HepG2 (cell line): ENCODE measurements at regions not wholly inside any gene's neighbourhood (a gene's known extent, or its start where the extent isn't known, plus 50 kb on each side); places are given as distances from the start of the nearest gene placed in this dataset.

ENCODE experiments used
- ATAC-seq: fragments of 200-7000 bp; cut with Tn5 transposase; 3 replicates; pipeline ENCODE4 v1.9.1; 2020; ENCODE audit warnings: mild to moderate bottlenecking, moderate library complexity
- BruUV-seq: library from RNA; stranded (reverse); fragments of 400-500 nt; replicated peaks from 2 replicates; lab custom pipeline; 2021; lab: Mats Ljungman, UMichigan
- CTCF ChIA-PET: fragments of 300-600 bp; formaldehyde crosslinking; extraction: SDS; loops from one replicate; lab custom pipeline; 2021; ENCODE audit warnings: low total read pairs, inconsistent platforms, low intra/inter-chr PET ratio; lab: Yijun Ruan, JAX
- POLR2A ChIA-PET: fragments of 350-600 bp; sonication (Branson Sonifier 250); formaldehyde crosslinking; loops from one replicate; lab custom pipeline; 2020; ENCODE audit warnings: antibody characterized with exemption, inconsistent platforms; lab: Yijun Ruan, JAX
- DNase-seq: peaks from one replicate; pipeline ENCODE4 v3.0.0-alpha.2; 2015; ENCODE audit warnings: low spot score
- FAIRE-seq: peaks from 3 replicates; lab custom pipeline; 2011; peaks lifted over from hg19 to GRCh38; lab: Jason Lieb, UNC
- H2AFZ ChIP-seq: one replicate; pipeline ENCODE4 v1.6.1; 2011; ENCODE audit warnings: low read length, inconsistent platforms
- H3K27ac ChIP-seq: fragments of 300-600 bp; 3 replicates; pipeline ENCODE4 v1.8.0; 2011; ENCODE audit warnings: mixed run types, mild to moderate bottlenecking, mixed read lengths, low read length, inconsistent platforms; ENCODE audit not compliant: insufficient read depth; ENCODE audit errors: extremely low read length
- H3K27me3 ChIP-seq, 2 experiments: fragments of 200-600 bp in 1 of 2; 2 replicates in 1 of 2; 3 replicates in 1 of 2; pipeline versions ENCODE4 v1.6.0 to v1.8.0; 2011; ENCODE audit warnings: low read length in 2 of 2, mild to moderate bottlenecking in 2 of 2, moderate library complexity in 2 of 2, inconsistent platforms in 1 of 2; ENCODE audit not compliant: insufficient read depth in 2 of 2, control insufficient read depth in 1 of 2
- H3K36me3 ChIP-seq, 2 experiments: fragments of 200-600 bp in 1 of 2; replicated peaks in 1 of 2; 2 replicates in 1 of 2; 3 replicates in 1 of 2; pipeline versions ENCODE4 v1.5.1 to v1.8.0; 2011; ENCODE audit warnings: low read length in 2 of 2, inconsistent platforms in 1 of 2; ENCODE audit not compliant: insufficient read depth in 2 of 2, control insufficient read depth in 1 of 2
- H3K4me1 ChIP-seq: 2 replicates; pipeline ENCODE4 v1.5.1; 2012; ENCODE audit warnings: low read length, inconsistent platforms; ENCODE audit not compliant: insufficient read depth
- H3K4me2 ChIP-seq: 2 replicates; pipeline ENCODE4 v1.6.0; 2011; ENCODE audit warnings: low read depth, low read length, inconsistent platforms
- H3K4me3 ChIP-seq, 3 experiments: fragments of 200-600 bp in 1 of 3; sonication (generic), shearing (Covaris generic) in 1 of 3; replicated peaks in 1 of 3; 2 replicates each; pipeline ENCODE4 v1.5.1; 2011 to 2016; ENCODE audit warnings: low read length in 3 of 3, inconsistent platforms in 2 of 3, low read depth in 2 of 3, mild to moderate bottlenecking in 2 of 3, control low read depth in 1 of 3, mixed read lengths in 1 of 3; ENCODE audit not compliant: insufficient read depth in 1 of 3
- H3K79me2 ChIP-seq: one replicate; pipeline ENCODE4 v1.6.1; 2011; ENCODE audit warnings: low read length, inconsistent platforms; ENCODE audit not compliant: insufficient read depth
- H3K9ac ChIP-seq: 2 replicates; pipeline ENCODE4 v1.6.0; 2011; ENCODE audit warnings: mild to moderate bottlenecking, low read depth, low read length, inconsistent platforms; ENCODE audit not compliant: insufficient read depth
- H3K9me3 ChIP-seq: 2 replicates; pipeline ENCODE4 v1.5.1; 2012; ENCODE audit warnings: mild to moderate bottlenecking, low read length
- H4K20me1 ChIP-seq: 2 replicates; pipeline ENCODE4 v1.6.0; 2011; ENCODE audit warnings: inconsistent platforms, mild to moderate bottlenecking, low read length, moderate library complexity; ENCODE audit not compliant: insufficient read depth
- GABPB1 ChIP-seq: IDR thresholded peaks from 2 replicates; pipeline ENCODE4 v1.6.1; 2016; ENCODE audit warnings: mild to moderate bottlenecking, missing genetic modification reagents, moderate library complexity, missing compliant biosample characterization
- IRX3 ChIP-seq: sonication (generic); formaldehyde crosslinking; IDR thresholded peaks from 2 replicates; pipeline ENCODE4 v1.8.1; 2023; ENCODE audit warnings: mild to moderate bottlenecking, low read depth, missing genetic modification reagents, borderline replicate concordance
- MAFK ChIP-seq, 2 experiments: IDR thresholded peaks in 1 of 2; conservative IDR thresholded peaks in 1 of 2; 2 replicates each; pipeline ENCODE4 v1.6.1; 2011; ENCODE audit warnings: improper control_type of control experiment in 2 of 2, low read length in 2 of 2
- MED1 ChIP-seq: sonication (generic); formaldehyde crosslinking; IDR thresholded peaks from 2 replicates; pipeline ENCODE4 v1.4.0; 2020; ENCODE audit warnings: missing genetic modification reagents
- MIER3 ChIP-seq: IDR thresholded peaks from 2 replicates; pipeline ENCODE4 v1.6.1; 2016; ENCODE audit warnings: missing compliant biosample characterization, borderline replicate concordance
- MLLT10 ChIP-seq: sonication (generic); formaldehyde crosslinking; IDR thresholded peaks from 2 replicates; pipeline ENCODE4 v1.4.0; 2020; ENCODE audit warnings: missing genetic modification reagents
- PHF20 ChIP-seq: sonication (generic); formaldehyde crosslinking; IDR thresholded peaks from 2 replicates; pipeline ENCODE4 v1.5.0; 2020; ENCODE audit warnings: mild to moderate bottlenecking, missing genetic modification reagents
- RBFOX2 ChIP-seq: fragments of 200-400 bp; formaldehyde crosslinking; IDR thresholded peaks from 2 replicates; pipeline ENCODE4 v1.6.1; 2017; ENCODE audit warnings: low read depth, mild to moderate bottlenecking, low read length
- SAP130 ChIP-seq: IDR thresholded peaks from 2 replicates; pipeline ENCODE4 v1.6.1; 2016; ENCODE audit warnings: low read depth
- SIN3B ChIP-seq: fragments of 150-350 bp; IDR thresholded peaks from 2 replicates; pipeline ENCODE4 v1.6.1; 2014; ENCODE audit warnings: low read length
- TFDP1 ChIP-seq: IDR thresholded peaks from 2 replicates; pipeline ENCODE4 v1.6.1; 2016; ENCODE audit warnings: missing compliant biosample characterization, missing genetic modification reagents, borderline replicate concordance
- TGIF2 ChIP-seq: IDR thresholded peaks from 2 replicates; pipeline ENCODE4 v1.6.1; 2016; ENCODE audit warnings: control low read depth, missing compliant biosample characterization
- ZNF225 ChIP-seq: sonication (generic); formaldehyde crosslinking; IDR thresholded peaks from 2 replicates; pipeline ENCODE4 v1.4.0; 2020; ENCODE audit warnings: mild to moderate bottlenecking, missing genetic modification reagents
- ZNF446 ChIP-seq: sonication (generic); formaldehyde crosslinking; IDR thresholded peaks from 2 replicates; pipeline ENCODE4 v1.5.0; 2020; ENCODE audit warnings: mild to moderate bottlenecking, missing genetic modification reagents
- WGBS: methylation state at CpG from one replicate; pipeline ENCODE4 v1.1.6; 2017; ENCODE audit warnings: low lambda C conversion rate; 5-methylcytosine and 5-hydroxymethylcytosine counted together
- in situ Hi-C: cut with HindIII; loops from 2 replicates; pipeline ENCODE4 v1.10.0; 2017; ENCODE audit warnings: low pct_unique_long_range_greater_than_20kb; ENCODE audit not compliant: extremely low pct_ligation_motif_present
- intact Hi-C: fragments of 100-400 bp; cut with micrococcal nuclease; formaldehyde crosslinking; loops from one replicate; pipeline ENCODE4 v1.10.0; 2022; ENCODE audit not compliant: unreplicated experiment
- TF ChIP-seq, protein P1 (sequence below): sonication (generic); formaldehyde crosslinking; IDR thresholded peaks from 2 replicates; pipeline ENCODE4 v1.4.0; 2020; ENCODE audit warnings: missing genetic modification reagents, borderline replicate concordance

GRCh38 chr6:68031054-68031453, 604.0 kb upstream of the ADGRB3 start:
- no peak overlapping the region for H3K4me2 ChIP-seq
- in situ Hi-C loops: no loop called here
- H3K9me3 ChIP-seq: no peaks in the 10 kb centered on the region
- no peaks in the 10 kb centered on the region; a peak in 1 of 5 replicates for H3K27me3 ChIP-seq
- no peaks in the 10 kb centered on the region for H4K20me1 ChIP-seq
- H3K9ac ChIP-seq: no peak overlapping the region
- TF ChIP-seq MAFK (conservative IDR thresholded peaks at IDR 0.05 in 1 of 2, IDR thresholded peaks at IDR 0.05 in 1 of 2; ENCODE audit: low read length in 2 of 2) (peak; percentile 35 to 65; a peak in 2 of 4 replicates), ZNF446 (CRISPR knock-in tag) (no peak)
- WGBS: 0% methylated on average over 1 of the region's 1 CpG
- H3K27ac ChIP-seq: no peak overlapping the region
- CTCF ChIA-PET: no interaction called here
- ATAC-seq (no peak), FAIRE-seq (no peak), DNase-seq (no peak)
- H3K36me3 ChIP-seq: no peaks in the 10 kb centered on the region
- POLR2A ChIA-PET: no interaction called here
- no peak overlapping the region for H3K4me3 ChIP-seq
- no peaks in the 10 kb centered on the region for H3K79me2 ChIP-seq
- no peaks in the 10 kb centered on the region for H3K4me1 ChIP-seq
- no TSS peak for BruUV-seq
- H2AFZ ChIP-seq: no peak overlapping the region
- intact Hi-C loops: no loop called here

DNA sequence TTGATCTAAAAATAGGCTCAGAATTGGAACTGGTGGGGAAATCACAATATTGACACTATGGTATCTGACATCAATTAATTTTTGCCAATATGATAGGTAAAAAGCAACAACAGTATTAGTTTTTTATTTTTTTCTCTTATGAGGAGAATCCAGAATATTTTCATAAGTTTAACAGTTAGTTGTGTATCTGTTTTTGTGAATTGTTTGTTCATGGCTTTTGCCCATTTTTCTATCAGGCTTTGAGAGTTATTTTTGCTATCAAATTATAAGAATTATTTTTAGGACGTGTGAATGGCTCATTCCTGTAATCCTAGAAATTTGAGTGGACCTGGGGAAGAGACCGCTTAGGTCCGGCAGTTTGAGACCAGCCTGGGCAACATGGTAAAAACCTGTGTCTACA, 608.6 kb upstream of the ADGRB3 start:
- DNase-seq (no peak), ATAC-seq (no peak), FAIRE-seq (no peak)
- Histone ChIP-seq H2AFZ (no peak overlapping the region), H3K4me1 (no peaks in the 10 kb centered on the region), H3K36me3 (no peaks in the 10 kb centered on the region), H3K27me3 (no peaks in the 10 kb centered on the region; a peak in 1 of 5 replicates), H3K4me2 (no peak overlapping the region), H3K9ac (no peak overlapping the region), H3K27ac (no peak overlapping the region), H3K9me3 (no peaks in the 10 kb centered on the region), H3K4me3 (no peak overlapping the region), H3K79me2 (no peaks in the 10 kb centered on the region), H4K20me1 (no peaks in the 10 kb centered on the region)
- ChIA-PET CTCF (no interaction called here), POLR2A (no interaction called here)
- no TSS peak for BruUV-seq
- WGBS: 43% methylated on average over 3 of the region's 3 CpGs
- intact Hi-C loops: no loop called here
- TF ChIP-seq TGIF2 (CRISPR knock-in tag): no peak
- TF ChIP-seq, protein P1, sequence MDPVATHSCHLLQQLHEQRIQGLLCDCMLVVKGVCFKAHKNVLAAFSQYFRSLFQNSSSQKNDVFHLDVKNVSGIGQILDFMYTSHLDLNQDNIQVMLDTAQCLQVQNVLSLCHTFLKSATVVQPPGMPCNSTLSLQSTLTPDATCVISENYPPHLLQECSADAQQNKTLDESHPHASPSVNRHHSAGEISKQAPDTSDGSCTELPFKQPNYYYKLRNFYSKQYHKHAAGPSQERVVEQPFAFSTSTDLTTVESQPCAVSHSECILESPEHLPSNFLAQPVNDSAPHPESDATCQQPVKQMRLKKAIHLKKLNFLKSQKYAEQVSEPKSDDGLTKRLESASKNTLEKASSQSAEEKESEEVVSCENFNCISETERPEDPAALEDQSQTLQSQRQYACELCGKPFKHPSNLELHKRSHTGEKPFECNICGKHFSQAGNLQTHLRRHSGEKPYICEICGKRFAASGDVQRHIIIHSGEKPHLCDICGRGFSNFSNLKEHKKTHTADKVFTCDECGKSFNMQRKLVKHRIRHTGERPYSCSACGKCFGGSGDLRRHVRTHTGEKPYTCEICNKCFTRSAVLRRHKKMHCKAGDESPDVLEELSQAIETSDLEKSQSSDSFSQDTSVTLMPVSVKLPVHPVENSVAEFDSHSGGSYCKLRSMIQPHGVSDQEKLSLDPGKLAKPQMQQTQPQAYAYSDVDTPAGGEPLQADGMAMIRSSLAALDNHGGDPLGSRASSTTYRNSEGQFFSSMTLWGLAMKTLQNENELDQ (CRISPR knock-in tag): no peak
- no peak for TF ChIP-seq SAP130 (CRISPR knock-in tag)
- no peak for TF ChIP-seq MIER3 (CRISPR knock-in tag)
- no peak for TF ChIP-seq IRX3 (CRISPR knock-in tag)
- no peak for TF ChIP-seq MLLT10 (CRISPR knock-in tag)
- no peak for TF ChIP-seq ZNF225
- no peak for TF ChIP-seq PHF20 (CRISPR knock-in tag)
- no peak for TF ChIP-seq RBFOX2
- TF ChIP-seq SIN3B: no peak
- TF ChIP-seq GABPB1 (CRISPR knock-in tag): no peak
- no peak for TF ChIP-seq TFDP1 (CRISPR knock-in tag)
- TF ChIP-seq MED1 (CRISPR knock-in tag): no peak
- in situ Hi-C loops: no loop called here
